ENCODE measurements at regions not wholly inside any gene's neighbourhood (a gene's known extent, or its start where the extent isn't known, plus 50 kb on each side); places are given as distances from the start of the nearest gene placed in this dataset.

- no peak for TF ChIP-seq CTCF (IDR thresholded peaks at IDR 0.05; ENCODE audit: insufficient read depth, missing control alignments)
- FAIRE-seq = no peak
These were observed 409.1 kb downstream of the QKI start for GRCh38 chr6:163823577-163823976.

GRCh38 chr6:163820745-163821458 lies 406.4 kb downstream of the QKI start:
- no peak for TF ChIP-seq CTCF (IDR thresholded peaks at IDR 0.05; ENCODE audit: insufficient read depth, missing control alignments)

More at GRCh38 chr6:163823577-163823976, 409.1 kb downstream of the QKI start:
- DNase-seq (ENCODE audit: insufficient read length, low spot score) = no peak

GRCh38 chr6:163820171-163820570 lies 405.7 kb downstream of the QKI start:
- no peak for DNase-seq (ENCODE audit: insufficient read length, low spot score)
- FAIRE-seq = no peak
- no peak for TF ChIP-seq CTCF (IDR thresholded peaks at IDR 0.05; ENCODE audit: insufficient read depth, missing control alignments)

More at GRCh38 chr6:163820745-163821458, 406.4 kb downstream of the QKI start:
- FAIRE-seq = no peak
- DNase-seq (ENCODE audit: insufficient read length, low spot score) = no peak

- DNase-seq (ENCODE audit: insufficient read length, low spot score) = no peak
- FAIRE-seq = no peak
- TF ChIP-seq CTCF (IDR thresholded peaks at IDR 0.05; ENCODE audit: insufficient read depth, missing control alignments) = no peak
These were observed 404.2 kb downstream of the QKI start for GRCh38 chr6:163818719-163819118.

GRCh38 chr6:163816441-163816840 lies 401.9 kb downstream of the QKI start:
- DNase-seq (ENCODE audit: insufficient read length, low spot score) = no peak

GRCh38 chr6:163815796-163816195 lies 401.3 kb downstream of the QKI start:
- FAIRE-seq (no peak), DNase-seq (ENCODE audit: insufficient read length, low spot score) (no peak)
- no peak for TF ChIP-seq CTCF (IDR thresholded peaks at IDR 0.05; ENCODE audit: insufficient read depth, missing control alignments)

More at GRCh38 chr6:163816441-163816840, 401.9 kb downstream of the QKI start:
- no peak for FAIRE-seq
- no peak for TF ChIP-seq CTCF (IDR thresholded peaks at IDR 0.05; ENCODE audit: insufficient read depth, missing control alignments)
